CD8-positive, alpha-beta memory T cell (primary cell): ENCODE measurements at regions not wholly inside any gene's neighbourhood (a gene's known extent, or its start where the extent isn't known, plus 50 kb on each side); places are given as distances from the start of the nearest gene placed in this dataset.

Experiments used
- CTCF ChIA-PET: fragments of 350-600 bp; sonication (Branson Sonifier 250); formaldehyde crosslinking; loops from one replicate; lab custom pipeline; 2021; ENCODE audit warnings: antibody characterized with exemption; lab: Charles Lee
- POLR2A ChIA-PET: fragments of 350-600 bp; sonication (Branson Sonifier 250); formaldehyde crosslinking; loops from one replicate; lab custom pipeline; 2021; ENCODE audit warnings: antibody characterized with exemption; lab: Charles Lee
- DNase-seq, 5 donors: peaks; one replicate each; pipeline versions ENCODE4 v3.0.0 to v3.0.0-alpha.2; 2020 to 2022; ENCODE audit warnings: mixed read lengths in 1 of 5
- H3K27ac ChIP-seq: one replicate; pipeline ENCODE4 v1.7.0; 2013; ENCODE audit warnings: low read depth, mild to moderate bottlenecking, low read length, moderate library complexity
- H3K27me3 ChIP-seq: 2 replicates; pipeline ENCODE4 v1.7.0; 2013; ENCODE audit warnings: low read length, mild to moderate bottlenecking; ENCODE audit not compliant: insufficient read depth, poor library complexity, severe bottlenecking
- H3K36me3 ChIP-seq: 2 replicates; pipeline ENCODE4 v1.7.0; 2013; ENCODE audit warnings: mild to moderate bottlenecking, low read length, moderate library complexity; ENCODE audit not compliant: insufficient read depth
- H3K4me1 ChIP-seq: 2 replicates; pipeline ENCODE4 v1.7.0; 2013; ENCODE audit warnings: mild to moderate bottlenecking, low read length, moderate library complexity; ENCODE audit not compliant: insufficient read depth
- H3K4me3 ChIP-seq: 2 replicates; pipeline ENCODE4 v1.7.0; 2013; ENCODE audit warnings: mild to moderate bottlenecking, low read length
- H3K9me3 ChIP-seq: 2 replicates; pipeline ENCODE4 v1.7.0; 2013; ENCODE audit warnings: mild to moderate bottlenecking, low read length
- H3K27ac Mint-ChIP-seq, 8 donors: one replicate each; pipeline ENCODE4 v1.8.0; 2020 to 2021; ENCODE audit warnings: mixed read lengths in 8 of 8, mild to moderate bottlenecking in 6 of 8, inconsistent platforms in 3 of 8, moderate library complexity in 3 of 8
- H3K27me3 Mint-ChIP-seq, 2 donors: one replicate each; pipeline ENCODE4 v1.8.0; 2020 to 2021; ENCODE audit warnings: mixed read lengths in 2 of 2, mild to moderate bottlenecking in 1 of 2, moderate library complexity in 1 of 2
- H3K36me3 Mint-ChIP-seq, 3 donors: one replicate each; pipeline ENCODE4 v1.8.0; 2020 to 2021; ENCODE audit warnings: mixed read lengths in 3 of 3, inconsistent platforms in 1 of 3, mild to moderate bottlenecking in 1 of 3
- H3K4me1 Mint-ChIP-seq, 3 donors: one replicate each; pipeline ENCODE4 v1.8.0; 2020 to 2021; ENCODE audit warnings: mixed read lengths in 3 of 3, inconsistent platforms in 1 of 3, mild to moderate bottlenecking in 1 of 3
- H3K4me3 Mint-ChIP-seq, 7 donors: one replicate each; pipeline ENCODE4 v1.8.0; 2020 to 2021; ENCODE audit warnings: mixed read lengths in 7 of 7, mild to moderate bottlenecking in 6 of 7, moderate library complexity in 4 of 7, inconsistent platforms in 2 of 7
- H3K9me3 Mint-ChIP-seq, 5 donors: one replicate each; pipeline ENCODE4 v1.8.0; 2020 to 2022; ENCODE audit warnings: mixed read lengths in 5 of 5, mild to moderate bottlenecking in 3 of 5, moderate library complexity in 2 of 5, inconsistent platforms in 1 of 5

DNA sequence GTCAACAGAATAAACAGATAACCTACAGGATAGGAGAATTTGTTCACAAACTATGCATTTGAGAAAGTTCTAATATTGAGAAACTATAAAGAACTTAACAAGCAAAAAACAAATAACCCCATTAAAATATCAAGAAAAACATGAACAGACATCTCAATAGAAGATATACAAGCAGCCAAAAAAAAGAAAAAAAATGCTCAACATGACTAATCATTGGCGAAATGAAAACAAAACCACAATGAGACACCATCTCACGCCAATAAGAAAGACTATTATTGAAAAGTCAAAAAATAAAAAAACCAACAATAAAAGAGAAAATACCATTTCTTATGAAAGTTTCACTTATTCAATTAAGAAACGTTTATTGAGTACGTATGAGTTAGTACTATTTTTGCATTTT lies 800.5 kb downstream of the CBLN2 start:
- no peak for DNase-seq
- Mint-ChIP-seq H3K27ac (no peak overlapping the region), H3K9me3 (peaks cover 9 to 23% (median 15%) of the 10 kb centered on the region in 5 donors), H3K4me1 (no peaks in the 10 kb centered on the region), H3K36me3 (no peaks in the 10 kb centered on the region), H3K4me3 (no peak overlapping the region), H3K27me3 (no peaks in the 10 kb centered on the region)
- Histone ChIP-seq H3K27ac (no peak overlapping the region), H3K4me3 (no peak overlapping the region), H3K27me3 (no peaks in the 10 kb centered on the region), H3K36me3 (no peaks in the 10 kb centered on the region), H3K4me1 (no peaks in the 10 kb centered on the region), H3K9me3 (no peaks in the 10 kb centered on the region)
- POLR2A ChIA-PET = no interaction called here
- CTCF ChIA-PET = no interaction called here

DNA sequence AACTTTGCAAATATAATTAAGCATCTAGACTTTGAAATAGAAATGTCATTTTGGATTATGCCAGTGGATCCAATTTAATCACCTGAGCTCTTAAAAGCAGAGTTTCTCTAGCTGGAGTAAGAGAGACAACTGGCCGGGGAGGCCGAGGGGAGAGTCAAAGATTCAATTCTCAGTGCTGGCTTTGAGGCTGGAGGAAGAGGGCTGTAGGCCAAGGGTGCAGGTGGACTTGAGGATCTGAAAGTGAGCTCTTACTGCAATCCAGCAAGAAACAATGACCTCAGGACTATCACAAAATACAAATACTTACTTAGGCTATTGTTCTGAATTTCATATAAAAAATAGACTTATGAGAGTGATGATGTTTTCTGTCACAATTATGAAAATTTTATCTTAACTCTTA lies 814.5 kb downstream of the CBLN2 start:
- CTCF ChIA-PET = no interaction called here
- H3K27me3 Mint-ChIP-seq = no peaks in the 10 kb centered on the region
- H3K4me3 Mint-ChIP-seq = no peak overlapping the region

DNA sequence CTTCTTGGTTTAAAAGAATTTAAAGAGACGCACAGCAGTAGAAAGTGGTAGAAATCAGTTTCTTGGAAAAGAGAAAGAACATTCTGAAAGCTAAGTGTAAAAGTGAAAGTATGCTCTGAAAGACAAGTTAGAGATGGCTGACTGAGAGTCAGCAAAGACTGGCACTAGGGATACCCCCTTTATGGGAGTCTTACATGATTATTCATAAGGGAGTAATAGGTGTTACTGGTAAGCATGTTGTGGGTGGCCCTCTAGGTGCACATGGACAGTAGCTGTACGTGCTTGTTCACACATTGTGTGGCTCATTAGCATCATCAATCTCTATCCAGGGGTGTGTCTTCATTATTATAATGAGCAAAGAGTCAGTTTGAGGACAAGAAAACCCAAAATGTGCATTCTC lies 816.2 kb downstream of the CBLN2 start:
- POLR2A ChIA-PET = no interaction called here

More for the DNA sequence above, 814.5 kb downstream of the CBLN2 start:
- Mint-ChIP-seq H3K36me3 (no peaks in the 10 kb centered on the region), H3K9me3 (peaks cover 8 to 32% (median 12%) of the 10 kb centered on the region in 5 donors), H3K27ac (no peak overlapping the region), H3K4me1 (no peaks in the 10 kb centered on the region)
- H3K4me1 ChIP-seq = no peaks in the 10 kb centered on the region
- no peak overlapping the region for H3K4me3 ChIP-seq
- DNase-seq = no peak
- POLR2A ChIA-PET = no interaction called here
- H3K27me3 ChIP-seq = no peaks in the 10 kb centered on the region
- no peaks in the 10 kb centered on the region for H3K36me3 ChIP-seq
- no peaks in the 10 kb centered on the region for H3K9me3 ChIP-seq
- H3K27ac ChIP-seq = no peak overlapping the region

DNA sequence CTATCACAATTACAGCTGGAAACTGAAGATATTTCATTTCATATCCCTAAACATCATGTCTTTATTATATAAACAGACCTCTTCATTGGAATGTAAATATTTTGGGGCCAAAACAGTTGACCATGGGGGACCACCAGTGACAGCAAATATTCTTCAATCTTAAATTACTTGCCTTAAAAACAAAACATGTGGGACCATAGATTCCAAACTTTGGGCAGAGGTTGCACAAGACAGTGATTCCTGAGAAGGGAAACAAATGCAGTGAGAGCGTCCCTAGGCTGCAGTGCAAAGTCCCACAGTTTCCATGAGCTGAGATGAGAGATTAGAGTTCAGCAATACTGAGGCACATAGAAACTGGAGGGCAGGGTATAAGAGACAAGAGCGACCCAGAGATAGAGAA lies 818.9 kb downstream of the CBLN2 start:
- Histone ChIP-seq H3K4me3 (no peak overlapping the region), H3K36me3 (no peaks in the 10 kb centered on the region), H3K27ac (no peak overlapping the region), H3K27me3 (no peaks in the 10 kb centered on the region), H3K9me3 (no peaks in the 10 kb centered on the region), H3K4me1 (no peaks in the 10 kb centered on the region)
- POLR2A ChIA-PET = no interaction called here
- Mint-ChIP-seq H3K27me3 (no peaks in the 10 kb centered on the region), H3K36me3 (no peaks in the 10 kb centered on the region), H3K4me3 (no peak overlapping the region), H3K9me3 (peaks cover 7 to 23% (median 13%) of the 10 kb centered on the region in 5 donors), H3K27ac (no peak overlapping the region), H3K4me1 (no peaks in the 10 kb centered on the region)
- DNase-seq = no peak
- CTCF ChIA-PET = no interaction called here

More for the DNA sequence above, 816.2 kb downstream of the CBLN2 start:
- H3K9me3 ChIP-seq = no peaks in the 10 kb centered on the region
- no peak for DNase-seq
- Mint-ChIP-seq H3K27ac (no peak overlapping the region), H3K27me3 (no peaks in the 10 kb centered on the region), H3K4me1 (no peaks in the 10 kb centered on the region), H3K36me3 (no peaks in the 10 kb centered on the region), H3K4me3 (no peak overlapping the region), H3K9me3 (peaks cover 7 to 23% (median 13%) of the 10 kb centered on the region in 5 donors)
- H3K4me1 ChIP-seq = no peaks in the 10 kb centered on the region
- H3K4me3 ChIP-seq = no peak overlapping the region
- no peaks in the 10 kb centered on the region for H3K27me3 ChIP-seq
- no peak overlapping the region for H3K27ac ChIP-seq
- CTCF ChIA-PET = no interaction called here
- H3K36me3 ChIP-seq = no peaks in the 10 kb centered on the region

DNA sequence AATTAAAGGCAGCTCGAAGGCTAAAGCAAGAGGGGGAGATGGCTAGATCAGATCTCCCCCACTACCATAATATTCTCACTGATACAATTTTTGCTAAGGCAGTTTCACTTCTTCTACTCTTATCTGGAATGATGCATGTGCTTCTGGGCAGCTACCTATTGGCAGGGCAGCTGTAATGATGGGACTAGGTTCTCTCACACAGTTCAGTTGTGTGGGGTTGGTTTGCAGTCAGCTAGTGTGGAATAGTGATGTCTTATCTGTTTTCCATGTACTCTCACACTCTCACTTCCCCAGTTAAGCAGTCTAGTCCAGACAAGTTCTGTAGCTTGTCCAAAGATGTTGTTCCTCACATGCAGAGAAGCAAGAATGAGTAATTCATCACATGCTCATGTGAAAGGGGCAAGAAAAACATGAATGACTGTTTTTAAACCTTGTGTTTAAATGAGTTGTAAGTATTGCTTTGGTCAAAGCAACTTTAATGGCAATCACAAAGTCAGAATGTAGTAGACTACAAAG lies 836.1 kb downstream of the CBLN2 start:
- Mint-ChIP-seq H3K36me3 (no peaks in the 10 kb centered on the region), H3K4me1 (no peaks in the 10 kb centered on the region), H3K4me3 (no peak overlapping the region), H3K27ac (no peak overlapping the region), H3K9me3 (peaks cover 6 to 40% (median 9%) of the 10 kb centered on the region in 5 donors), H3K27me3 (no peaks in the 10 kb centered on the region)
- DNase-seq = no peak
- ChIA-PET POLR2A (no interaction called here), CTCF (no interaction called here)
- Histone ChIP-seq H3K27me3 (no peaks in the 10 kb centered on the region), H3K4me3 (no peak overlapping the region), H3K4me1 (no peaks in the 10 kb centered on the region), H3K9me3 (no peaks in the 10 kb centered on the region), H3K36me3 (no peaks in the 10 kb centered on the region), H3K27ac (no peak overlapping the region)

DNA sequence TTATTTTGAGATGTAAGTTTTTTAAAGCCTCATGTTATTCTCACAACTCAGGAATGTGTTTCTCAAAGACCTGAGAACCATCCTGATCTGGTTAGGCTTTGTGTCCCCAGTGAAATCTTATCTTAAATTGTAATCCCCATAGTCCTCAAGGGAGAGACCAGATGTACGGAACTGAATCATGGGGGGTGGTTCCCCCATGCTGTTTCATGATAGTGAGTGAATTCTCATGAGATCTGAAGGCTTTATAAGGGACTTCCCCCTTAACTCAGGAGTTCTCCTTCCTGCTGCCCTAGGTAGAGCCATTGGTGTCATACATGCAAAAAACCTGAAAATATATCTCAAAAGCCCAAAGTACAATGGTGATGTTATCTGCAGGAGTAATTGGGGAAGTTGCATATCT lies 836.7 kb downstream of the CBLN2 start:
- H3K4me1 ChIP-seq = no peaks in the 10 kb centered on the region
- no peak overlapping the region for H3K27ac Mint-ChIP-seq
- no peak overlapping the region for H3K4me3 ChIP-seq
- H3K4me3 Mint-ChIP-seq = no peak overlapping the region
- CTCF ChIA-PET = no interaction called here
- H3K27me3 Mint-ChIP-seq = no peaks in the 10 kb centered on the region
- H3K4me1 Mint-ChIP-seq = no peaks in the 10 kb centered on the region
- POLR2A ChIA-PET = no interaction called here
- no peaks in the 10 kb centered on the region for H3K9me3 ChIP-seq
- DNase-seq = no peak
- H3K27ac ChIP-seq = no peak overlapping the region
- H3K9me3 Mint-ChIP-seq = peaks cover 6 to 42% (median 9%) of the 10 kb centered on the region in 5 donors
- no peaks in the 10 kb centered on the region for H3K27me3 ChIP-seq
- no peaks in the 10 kb centered on the region for H3K36me3 ChIP-seq
- no peaks in the 10 kb centered on the region for H3K36me3 Mint-ChIP-seq

DNA sequence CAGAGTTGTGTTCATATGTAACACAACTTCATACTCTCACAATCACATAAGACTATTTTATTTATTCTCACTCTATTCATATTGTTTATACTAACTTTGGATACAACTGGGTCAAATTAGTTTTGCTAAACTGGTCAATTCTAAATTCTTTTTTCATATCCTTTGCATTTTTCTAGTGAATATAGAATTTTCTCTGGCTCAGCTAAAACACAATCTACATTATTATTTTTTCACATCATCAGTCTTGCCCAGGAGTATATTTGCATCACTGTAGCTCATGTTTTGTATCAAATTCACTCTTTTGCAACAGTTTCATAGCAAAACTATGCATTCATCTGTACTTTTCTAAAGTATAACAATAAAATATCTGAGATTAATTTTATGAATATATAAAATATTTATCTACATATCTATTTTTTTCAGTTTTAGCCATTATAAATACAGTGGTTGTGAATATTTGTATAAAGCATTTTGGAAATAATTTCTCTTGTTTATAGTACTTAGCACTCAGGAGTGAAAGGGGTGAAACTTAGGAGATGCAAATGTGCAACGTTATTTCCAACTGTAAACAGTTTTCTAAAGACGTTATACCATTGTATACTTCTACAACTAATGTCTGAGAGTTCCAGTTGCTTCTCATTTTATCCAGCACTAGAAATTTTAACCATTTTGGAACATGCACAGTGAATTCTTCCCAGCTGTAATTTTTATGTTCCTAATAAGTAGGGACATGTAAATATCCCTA lies 854.6 kb downstream of the CBLN2 start:
- ChIA-PET CTCF (no interaction called here), POLR2A (no interaction called here)
- no peaks in the 10 kb centered on the region for H3K36me3 ChIP-seq
- Mint-ChIP-seq H3K36me3 (no peaks in the 10 kb centered on the region), H3K4me1 (no peaks in the 10 kb centered on the region), H3K27me3 (no peaks in the 10 kb centered on the region), H3K9me3 (peaks cover 2 to 8% (median 6%) of the 10 kb centered on the region in 5 donors), H3K27ac (no peak overlapping the region), H3K4me3 (no peak overlapping the region)
- H3K4me3 ChIP-seq = no peak overlapping the region
- H3K4me1 ChIP-seq = no peaks in the 10 kb centered on the region
- H3K9me3 ChIP-seq = no peaks in the 10 kb centered on the region
- no peaks in the 10 kb centered on the region for H3K27me3 ChIP-seq
- no peak for DNase-seq
- no peak overlapping the region for H3K27ac ChIP-seq

DNA sequence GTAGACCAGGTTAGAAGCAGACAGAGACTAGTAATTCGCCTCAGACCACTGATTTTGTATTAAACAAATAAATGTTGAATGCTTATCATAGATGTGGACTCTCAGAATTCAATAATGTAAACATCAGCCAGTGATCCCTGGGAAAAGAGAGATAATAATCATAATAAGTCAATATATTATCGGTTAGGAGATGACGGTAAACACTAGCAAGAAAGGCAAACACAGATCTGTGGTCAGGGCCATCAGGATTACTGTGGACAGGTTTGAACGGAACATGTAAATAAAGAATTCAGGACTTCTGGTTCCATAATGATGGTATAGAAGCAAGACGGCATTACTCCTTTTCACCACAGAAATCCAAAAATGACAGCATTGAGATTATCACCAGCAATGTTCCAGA lies 861.6 kb downstream of the CBLN2 start:
- ChIA-PET CTCF (no interaction called here), POLR2A (no interaction called here)
- no peak for DNase-seq
- Mint-ChIP-seq H3K36me3 (no peaks in the 10 kb centered on the region), H3K27ac (no peak overlapping the region), H3K4me3 (no peak overlapping the region), H3K9me3 (peaks cover 0 to 28% (median 15%) of the 10 kb centered on the region in 5 donors), H3K27me3 (no peaks in the 10 kb centered on the region), H3K4me1 (no peaks in the 10 kb centered on the region)
- no peaks in the 10 kb centered on the region for H3K9me3 ChIP-seq
- H3K36me3 ChIP-seq = no peaks in the 10 kb centered on the region
- H3K4me1 ChIP-seq = no peaks in the 10 kb centered on the region
- H3K4me3 ChIP-seq = no peak overlapping the region
- H3K27me3 ChIP-seq = no peaks in the 10 kb centered on the region
- H3K27ac ChIP-seq = no peak overlapping the region
